Tibial artery (tissue), 4 donors: ENCODE measurements at regions not wholly inside any gene's neighbourhood (a gene's known extent, or its start where the extent isn't known, plus 50 kb on each side); places are given as distances from the start of the nearest gene placed in this dataset.

Experiments
- DNase-seq, 2 donors: peaks; one replicate each; pipeline ENCODE4 v3.0.0-alpha.2; 2019
- H3K27ac ChIP-seq, 2 donors: fragments of 200-600 bp; sonication (generic) in 1 of 2; 1 replicate in 1 of 2; 2 replicates in 1 of 2; pipeline ENCODE4 v1.5.1; 2018 to 2019; ENCODE audit warnings: mild to moderate bottlenecking in 1 of 2
- H3K27me3 ChIP-seq, 2 donors: fragments of 200-600 bp; sonication (generic) in 1 of 2; one replicate each; pipeline versions ENCODE4 v1.5.1 to v1.6.0; 2016 to 2019
- H3K36me3 ChIP-seq, 3 donors: fragments of 200-600 bp; sonication (generic) in 2 of 3; one replicate each; pipeline ENCODE4 v1.5.1; 2016 to 2019; ENCODE audit warnings: mild to moderate bottlenecking in 2 of 3
- H3K4me1 ChIP-seq, 4 donors: fragments of 200-600 bp; sonication (generic) in 2 of 4; 1 replicate in 3 of 4; 2 replicates in 1 of 4; pipeline ENCODE4 v1.5.1; 2016 to 2019
- H3K4me3 ChIP-seq, 2 donors: fragments of 200-600 bp; sonication (generic) in 1 of 2; 1 replicate in 1 of 2; 2 replicates in 1 of 2; pipeline ENCODE4 v1.5.1; 2018 to 2019; ENCODE audit warnings: mild to moderate bottlenecking in 2 of 2
- H3K9me3 ChIP-seq, 3 donors: fragments of 200-600 bp; sonication (generic) in 1 of 3; one replicate each; pipeline ENCODE4 v1.5.1; 2016 to 2019
- CTCF ChIP-seq, 2 experiments: fragments of 200-600 bp in 1 of 2; fragments of 450-650 bp in 1 of 2; IDR thresholded peaks; one replicate each; pipeline ENCODE4 v1.5.1; 2017 to 2019; ENCODE audit warnings: antibody characterized with exemption in 2 of 2, mild to moderate bottlenecking in 1 of 2, moderate library complexity in 1 of 2
- intact Hi-C: fragments of 100-400 bp; cut with DNase I; formaldehyde crosslinking; loops from one replicate; pipeline ENCODE4 v1.15.0; 2023; ENCODE audit warnings: low total_unique reads

GRCh38 chr7:118845791-118846190 is 621.3 kb downstream of the ANKRD7 start:
- intact Hi-C loops, result no loop called here
- Histone ChIP-seq H3K4me3 (no peak overlapping the region), H3K4me1 (no peaks in the 10 kb centered on the region), H3K9me3 (no peaks in the 10 kb centered on the region), H3K27me3 (no peaks in the 10 kb centered on the region), H3K36me3 (no peaks in the 10 kb centered on the region), H3K27ac (no peak overlapping the region)
- no peak for TF ChIP-seq CTCF (IDR thresholded peaks at IDR 0.05)
- DNase-seq, result no peak

- no peak for DNase-seq
- H3K36me3 ChIP-seq, result no peaks in the 10 kb centered on the region
- no peak overlapping the region for H3K27ac ChIP-seq
- no peak for TF ChIP-seq CTCF (IDR thresholded peaks at IDR 0.05)
- no peaks in the 10 kb centered on the region for H3K27me3 ChIP-seq
- H3K4me1 ChIP-seq, result no peaks in the 10 kb centered on the region
- intact Hi-C loops, result no loop called here
- no peak overlapping the region for H3K4me3 ChIP-seq
- H3K9me3 ChIP-seq, result no peaks in the 10 kb centered on the region
Observed at GRCh38 chr7:118846977-118847376, 622.5 kb downstream of the ANKRD7 start.

GRCh38 chr7:118855290-118855689 is 630.8 kb downstream of the ANKRD7 start:
- TF ChIP-seq CTCF (IDR thresholded peaks at IDR 0.05), result no peak
- peaks cover 0 to 4% (median 0%) of the 10 kb centered on the region in 3 donors for H3K9me3 ChIP-seq
- H3K36me3 ChIP-seq, result no peaks in the 10 kb centered on the region
- DNase-seq, result no peak
- H3K4me3 ChIP-seq, result no peak overlapping the region
- H3K27me3 ChIP-seq, result no peaks in the 10 kb centered on the region
- H3K27ac ChIP-seq, result no peak overlapping the region
- intact Hi-C loops, result no loop called here
- H3K4me1 ChIP-seq, result no peaks in the 10 kb centered on the region

GRCh38 chr7:118858651-118859149 is 634.2 kb downstream of the ANKRD7 start:
- Histone ChIP-seq H3K9me3 (peaks cover 0 to 4% (median 0%) of the 10 kb centered on the region in 3 donors), H3K4me3 (peak overlapping the region; percentile 25 to 46), H3K27me3 (no peaks in the 10 kb centered on the region), H3K27ac (no peak overlapping the region), H3K4me1 (no peaks in the 10 kb centered on the region), H3K36me3 (no peaks in the 10 kb centered on the region)
- peak in 1 of 2 donors; percentile 67 for DNase-seq
- intact Hi-C loops, result no loop called here
- TF ChIP-seq CTCF (IDR thresholded peaks at IDR 0.05), result no peak

GRCh38 chr7:118861581-118861980 is 637.1 kb downstream of the ANKRD7 start:
- DNase-seq, result no peak
- intact Hi-C loops, result no loop called here
- Histone ChIP-seq H3K9me3 (peaks cover 0 to 4% (median 0%) of the 10 kb centered on the region in 3 donors), H3K36me3 (no peaks in the 10 kb centered on the region), H3K27me3 (no peaks in the 10 kb centered on the region), H3K4me1 (no peaks in the 10 kb centered on the region), H3K27ac (no peak overlapping the region), H3K4me3 (no peak overlapping the region)
- TF ChIP-seq CTCF (IDR thresholded peaks at IDR 0.05), result no peak

- no peaks in the 10 kb centered on the region for H3K4me1 ChIP-seq
- no peak overlapping the region for H3K27ac ChIP-seq
- intact Hi-C loops, result no loop called here
- peaks cover 0 to 4% (median 0%) of the 10 kb centered on the region in 3 donors for H3K9me3 ChIP-seq
- DNase-seq, result no peak
- no peak for TF ChIP-seq CTCF (IDR thresholded peaks at IDR 0.05)
- no peaks in the 10 kb centered on the region for H3K27me3 ChIP-seq
- no peaks in the 10 kb centered on the region for H3K36me3 ChIP-seq
- no peak overlapping the region for H3K4me3 ChIP-seq
Observed at GRCh38 chr7:118862740-118863139, 638.2 kb downstream of the ANKRD7 start.
